HL-60 (cell line): ENCODE measurements at regions not wholly inside any gene's neighbourhood (a gene's known extent, or its start where the extent isn't known, plus 50 kb on each side); places are given as distances from the start of the nearest gene placed in this dataset.

Experiments
- DNase-seq, 2 experiments: peaks; one replicate each; pipeline ENCODE4 v3.0.0-alpha.2; 2010 to 2020; ENCODE audit warnings: low read depth in 1 of 2, low spot score in 1 of 2
- H3K27ac ChIP-seq: fragments of 250-450 bp; sonication (Bioruptor Pico); replicated peaks from 2 replicates; pipeline ENCODE4 v1.5.1; 2020; ENCODE audit warnings: mild to moderate bottlenecking, moderate library complexity
- H3K27me3 ChIP-seq: fragments of 250-450 bp; sonication (Bioruptor Pico); 2 replicates; pipeline ENCODE4 v1.5.1; 2021; ENCODE audit warnings: mild to moderate bottlenecking, moderate library complexity; ENCODE audit not compliant: insufficient read depth, poor library complexity, severe bottlenecking
- H3K4me3 ChIP-seq: replicated peaks from 2 replicates; pipeline ENCODE4 v1.5.1; 2011; ENCODE audit warnings: mild to moderate bottlenecking, control low read depth, low read length; ENCODE audit not compliant: insufficient read depth
- CTCF ChIP-seq: IDR thresholded peaks from one replicate; pipeline ENCODE4 v1.5.1; 2011; ENCODE audit warnings: low read length, control low read depth, inconsistent platforms; ENCODE audit not compliant: insufficient read depth
- GABPA ChIP-seq: IDR thresholded peaks from 2 replicates; pipeline ENCODE4 v1.6.1; 2012; ENCODE audit warnings: low read depth
- POLR2AphosphoS5 ChIP-seq: IDR thresholded peaks from 2 replicates; pipeline ENCODE4 v1.6.1; 2012; ENCODE audit warnings: low read depth
- REST ChIP-seq: IDR thresholded peaks from 2 replicates; pipeline ENCODE4 v1.6.1; 2012; ENCODE audit warnings: low read depth; ENCODE audit not compliant: insufficient replicate concordance
- SPI1 ChIP-seq: IDR thresholded peaks from 2 replicates; pipeline ENCODE4 v1.6.1; 2012; ENCODE audit warnings: low read depth, mild to moderate bottlenecking, borderline replicate concordance

GRCh38 chr3:78015856-78016255 is 976.0 kb downstream of the ROBO2 start:
- TF ChIP-seq POLR2AphosphoS5 (no peak), SPI1 (no peak), GABPA (no peak), REST (no peak), CTCF (no peak)
- H3K27ac ChIP-seq: no peak overlapping the region
- no peak overlapping the region for H3K4me3 ChIP-seq
- H3K27me3 ChIP-seq: no peaks in the 10 kb centered on the region
- no peak for DNase-seq

GRCh38 chr3:78021710-78022109 is 981.8 kb downstream of the ROBO2 start:
- Histone ChIP-seq H3K4me3 (no peak overlapping the region), H3K27ac (no peak overlapping the region), H3K27me3 (no peaks in the 10 kb centered on the region)
- DNase-seq: no peak
- no peak for TF ChIP-seq CTCF
- TF ChIP-seq REST: no peak
- no peak for TF ChIP-seq POLR2AphosphoS5
- TF ChIP-seq SPI1: no peak
- no peak for TF ChIP-seq GABPA

GRCh38 chr3:78022232-78022631 is 982.3 kb downstream of the ROBO2 start:
- no peak overlapping the region for H3K27ac ChIP-seq
- no peak overlapping the region for H3K4me3 ChIP-seq
- DNase-seq: no peak
- no peak for TF ChIP-seq SPI1
- no peak for TF ChIP-seq REST
- TF ChIP-seq POLR2AphosphoS5: no peak
- TF ChIP-seq GABPA: no peak
- no peak for TF ChIP-seq CTCF
- no peaks in the 10 kb centered on the region for H3K27me3 ChIP-seq
